ENCODE measurements at regions not wholly inside any gene's neighbourhood (a gene's known extent, or its start where the extent isn't known, plus 50 kb on each side); places are given as distances from the start of the nearest gene placed in this dataset.

GRCh38 chr22:19574247-19574646, 50.0 kb upstream of the CLDN5 start:
- DNase-seq (ENCODE audit: low spot score) = no peak
- TF ChIP-seq CTCF (IDR thresholded peaks at IDR 0.05; ENCODE audit: borderline replicate concordance, control extremely low read depth, extremely low read depth, insufficient read depth, missing control alignments) = no peak
- in situ Hi-C loops (cut with MboI; ENCODE audit: low sequenced_read_pairs, unreplicated experiment) = no loop called here

GRCh38 chr22:19576460-19577421, 52.5 kb upstream of the CLDN5 start:
- DNase-seq (ENCODE audit: low spot score) = peak; percentile 70
- in situ Hi-C loops (cut with MboI; ENCODE audit: low sequenced_read_pairs, unreplicated experiment) = no loop called here
- no peak for TF ChIP-seq CTCF (IDR thresholded peaks at IDR 0.05; ENCODE audit: borderline replicate concordance, control extremely low read depth, extremely low read depth, insufficient read depth, missing control alignments)

DNA sequence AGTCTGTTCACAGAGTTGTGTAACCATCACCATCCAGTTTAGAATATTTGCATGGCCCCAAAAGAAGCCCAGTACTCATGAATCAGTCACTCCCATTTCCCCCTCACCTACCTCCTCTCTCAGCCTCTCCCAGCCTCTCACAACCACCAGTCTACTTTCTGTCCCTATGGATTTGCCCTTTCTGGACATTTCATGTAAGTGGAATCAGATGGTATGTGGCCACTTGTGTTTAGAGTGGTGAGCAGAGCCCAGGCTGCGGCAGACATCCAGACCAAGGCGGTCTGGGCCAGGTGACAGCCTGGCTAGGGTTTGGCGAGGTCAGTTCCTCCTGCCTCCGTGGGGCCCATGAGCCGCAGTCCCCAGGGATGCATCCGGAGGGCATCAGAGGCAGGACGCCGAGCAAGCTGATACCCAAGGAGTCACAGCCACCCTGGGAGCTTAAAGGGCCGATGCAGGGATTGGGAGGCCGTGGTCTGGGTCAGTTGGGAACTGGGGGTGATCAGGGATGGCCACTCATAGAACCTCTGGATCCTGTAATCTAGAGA, 53.3 kb upstream of the CLDN5 start:
- no peak for TF ChIP-seq CTCF (IDR thresholded peaks at IDR 0.05; ENCODE audit: borderline replicate concordance, control extremely low read depth, extremely low read depth, insufficient read depth, missing control alignments)
- in situ Hi-C loops (cut with MboI; ENCODE audit: low sequenced_read_pairs, unreplicated experiment) = no loop called here
- no peak for DNase-seq (ENCODE audit: low spot score)

- TF ChIP-seq CTCF (IDR thresholded peaks at IDR 0.05; ENCODE audit: borderline replicate concordance, control extremely low read depth, extremely low read depth, insufficient read depth, missing control alignments) = no peak
- in situ Hi-C loops (cut with MboI; ENCODE audit: low sequenced_read_pairs, unreplicated experiment) = no loop called here
- no peak for DNase-seq (ENCODE audit: low spot score)
Observed at GRCh38 chr22:19578180-19579004, 54.2 kb upstream of the CLDN5 start.

- no peak for TF ChIP-seq CTCF (IDR thresholded peaks at IDR 0.05; ENCODE audit: borderline replicate concordance, control extremely low read depth, extremely low read depth, insufficient read depth, missing control alignments)
- in situ Hi-C loops (cut with MboI; ENCODE audit: low sequenced_read_pairs, unreplicated experiment) = no loop called here
- DNase-seq (ENCODE audit: low spot score) = no peak
Observed at GRCh38 chr22:19579115-19579811, 55.1 kb upstream of the CLDN5 start.

DNA sequence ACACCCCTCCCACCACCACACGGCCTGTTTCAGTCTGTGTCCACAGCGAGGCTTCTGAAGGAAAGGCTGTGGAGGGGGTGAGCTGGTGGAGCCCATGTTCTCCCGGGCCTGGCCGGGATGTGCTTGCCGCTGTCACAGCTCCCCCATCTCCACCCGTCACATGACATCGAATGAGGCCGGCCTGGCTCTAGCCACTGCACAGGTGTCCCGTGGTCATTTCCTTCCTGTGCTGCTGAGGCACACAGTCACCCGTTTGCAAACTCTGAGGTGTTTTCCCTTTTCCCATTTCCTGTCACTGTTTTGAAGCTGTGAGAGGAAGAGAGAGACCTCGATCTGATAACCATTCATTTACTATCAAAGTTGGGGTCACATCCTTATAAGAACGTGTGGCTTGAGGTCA, 55.7 kb upstream of the CLDN5 start:
- peak; percentile 61 for DNase-seq (ENCODE audit: low spot score)
- in situ Hi-C loops (cut with MboI; ENCODE audit: low sequenced_read_pairs, unreplicated experiment) = no loop called here
- no peak for TF ChIP-seq CTCF (IDR thresholded peaks at IDR 0.05; ENCODE audit: borderline replicate concordance, control extremely low read depth, extremely low read depth, insufficient read depth, missing control alignments)

Measured in GM13976 (cell line).